Right cardiac atrium (tissue), 5 donors: ENCODE measurements at regions not wholly inside any gene's neighbourhood (a gene's known extent, or its start where the extent isn't known, plus 50 kb on each side); places are given as distances from the start of the nearest gene placed in this dataset.

ENCODE experiments used
- ATAC-seq, 2 donors: fragments of 200-7000 bp; cut with Tn5 transposase; one replicate each; pipeline versions ENCODE4 v1.8.0 to v1.9.1; 2020; ENCODE audit warnings: moderate library complexity in 2 of 2, mild to moderate bottlenecking in 1 of 2
- DNase-seq, 3 donors: peaks; one replicate each; pipeline ENCODE4 v3.0.0-alpha.2; 2020
- H3K27ac ChIP-seq: one replicate; pipeline ENCODE4 v1.5.1; 2013; ENCODE audit warnings: mild to moderate bottlenecking, low read length, control low read depth, moderate library complexity
- H3K27me3 ChIP-seq: one replicate; pipeline ENCODE4 v1.6.1; 2013; ENCODE audit not compliant: control insufficient read depth, insufficient read depth
- H3K4me1 ChIP-seq: one replicate; pipeline ENCODE4 v1.6.1; 2013; ENCODE audit warnings: low read length; ENCODE audit not compliant: control insufficient read depth, insufficient read depth
- H3K4me3 ChIP-seq: one replicate; pipeline ENCODE4 v1.5.1; 2013; ENCODE audit warnings: low read length, control low read depth
- H3K9me3 ChIP-seq: one replicate; pipeline ENCODE4 v1.6.1; 2013; ENCODE audit warnings: low read length; ENCODE audit not compliant: control insufficient read depth
- WGBS: extraction: QIAGEN DNeasy Blood & Tissue Kit; methylation state at CpG from one replicate; pipeline ENCODE4 v1.1.7; 2013; 5-methylcytosine and 5-hydroxymethylcytosine counted together
- intact Hi-C, 4 donors: fragments of 100-400 bp; cut with DNase I; formaldehyde crosslinking; loops; one replicate each; pipeline versions ENCODE4 v1.11.0 to v1.14.0; 2022 to 2023
- donor health status: healthy with polysubstance abuse.
- donor health status: DM: no; HTN: yes; CAD: no.
- donor health status: DM: no; HTN: no; CAD: no.
- donor health status: DM: no; HTN: yes; CAD: no; lungs with severe emphysema.
- donor health status: DM: yes; HTN: yes; CAD: no.

- H3K27me3 ChIP-seq, result no peaks in the 10 kb centered on the region
- no peaks in the 10 kb centered on the region for H3K9me3 ChIP-seq
- no peak overlapping the region for H3K4me3 ChIP-seq
- intact Hi-C loops, result no loop called here
- WGBS, result 95% methylated on average over 3 of the region's 3 CpGs
- ATAC-seq, result no peak
- peaks cover 3% of the 10 kb centered on the region for H3K4me1 ChIP-seq
- H3K27ac ChIP-seq, result no peak overlapping the region
- no peak for DNase-seq
These were observed 198.8 kb upstream of the S1PR3 start for GRCh38 chr9:88792502-88792901.

- WGBS, result 50% methylated on average over 5 of the region's 5 CpGs
- no peaks in the 10 kb centered on the region for H3K9me3 ChIP-seq
These were observed 197.2 kb upstream of the S1PR3 start for GRCh38 chr9:88794100-88794499.

GRCh38 chr9:88796947-88797346 lies 194.3 kb upstream of the S1PR3 start:
- intact Hi-C loops, result no loop called here
- H3K4me1 ChIP-seq, result peaks cover 7% of the 10 kb centered on the region
- H3K27me3 ChIP-seq, result no peaks in the 10 kb centered on the region
- DNase-seq, result no peak
- WGBS, result 98% methylated on average over 2 of the region's 2 CpGs
- no peak overlapping the region for H3K27ac ChIP-seq
- no peak for ATAC-seq
- no peak overlapping the region for H3K4me3 ChIP-seq
- no peaks in the 10 kb centered on the region for H3K9me3 ChIP-seq

More at GRCh38 chr9:88794100-88794499, 197.2 kb upstream of the S1PR3 start:
- Histone ChIP-seq H3K4me1 (peaks cover 3% of the 10 kb centered on the region), H3K27ac (no peak overlapping the region), H3K4me3 (no peak overlapping the region), H3K27me3 (no peaks in the 10 kb centered on the region)
- ATAC-seq, result no peak
- DNase-seq, result no peak
- intact Hi-C loops, result no loop called here

- H3K9me3 ChIP-seq, result no peaks in the 10 kb centered on the region
- no peak overlapping the region for H3K4me3 ChIP-seq
- no peak overlapping the region for H3K27ac ChIP-seq
- intact Hi-C loops, result no loop called here
- 99% methylated on average over 4 of the region's 4 CpGs for WGBS
- H3K4me1 ChIP-seq, result peaks cover 7% of the 10 kb centered on the region
- DNase-seq (no peak), ATAC-seq (no peak)
- no peaks in the 10 kb centered on the region for H3K27me3 ChIP-seq
These were observed 192.8 kb upstream of the S1PR3 start for GRCh38 chr9:88798476-88798875.

GRCh38 chr9:88799541-88800328 lies 191.5 kb upstream of the S1PR3 start:
- Histone ChIP-seq H3K27me3 (no peaks in the 10 kb centered on the region), H3K4me3 (no peak overlapping the region), H3K4me1 (peaks cover 6% of the 10 kb centered on the region), H3K27ac (no peak overlapping the region), H3K9me3 (no peaks in the 10 kb centered on the region)
- 55% methylated on average over 6 of the region's 6 CpGs for WGBS
- no peak for DNase-seq
- intact Hi-C loops, result no loop called here
- no peak for ATAC-seq

- intact Hi-C loops, result no loop called here
- 48% methylated on average over 3 of the region's 3 CpGs for WGBS
- DNase-seq, result no peak
- H3K4me3 ChIP-seq, result no peak overlapping the region
- peaks cover 6% of the 10 kb centered on the region for H3K4me1 ChIP-seq
- no peak overlapping the region for H3K27ac ChIP-seq
- no peaks in the 10 kb centered on the region for H3K27me3 ChIP-seq
- no peak for ATAC-seq
- no peaks in the 10 kb centered on the region for H3K9me3 ChIP-seq
These were observed 191.0 kb upstream of the S1PR3 start for GRCh38 chr9:88800329-88800682.

GRCh38 chr9:88801214-88801796 lies 190.0 kb upstream of the S1PR3 start:
- intact Hi-C loops, result no loop called here
- H3K9me3 ChIP-seq, result no peaks in the 10 kb centered on the region
- H3K4me1 ChIP-seq, result peaks cover 6% of the 10 kb centered on the region
- WGBS, result 86% methylated on average over 2 of the region's 2 CpGs
- H3K27me3 ChIP-seq, result no peaks in the 10 kb centered on the region
- ATAC-seq, result no peak
- H3K4me3 ChIP-seq, result no peak overlapping the region
- DNase-seq, result no peak
- H3K27ac ChIP-seq, result no peak overlapping the region

- intact Hi-C loops, result no loop called here
- DNase-seq, result no peak
- H3K4me3 ChIP-seq, result no peak overlapping the region
- H3K27me3 ChIP-seq, result no peaks in the 10 kb centered on the region
- no peaks in the 10 kb centered on the region for H3K9me3 ChIP-seq
- peaks cover 6% of the 10 kb centered on the region for H3K4me1 ChIP-seq
- 97% methylated on average over 5 of the region's 5 CpGs for WGBS
- ATAC-seq, result no peak
- H3K27ac ChIP-seq, result no peak overlapping the region
These were observed 188.7 kb upstream of the S1PR3 start for GRCh38 chr9:88802533-88802932.

GRCh38 chr9:88803546-88804253 lies 187.6 kb upstream of the S1PR3 start:
- intact Hi-C loops, result no loop called here
- Histone ChIP-seq H3K4me3 (no peak overlapping the region), H3K27me3 (no peaks in the 10 kb centered on the region), H3K9me3 (no peaks in the 10 kb centered on the region), H3K4me1 (peaks cover 6% of the 10 kb centered on the region), H3K27ac (no peak overlapping the region)
- DNase-seq (peak in 1 of 3 donors; percentile 44), ATAC-seq (no peak)
- 59% methylated on average over 4 of the region's 4 CpGs for WGBS

- H3K27ac ChIP-seq, result no peak overlapping the region
- no peaks in the 10 kb centered on the region for H3K9me3 ChIP-seq
- H3K27me3 ChIP-seq, result no peaks in the 10 kb centered on the region
- intact Hi-C loops, result no loop called here
- DNase-seq (no peak), ATAC-seq (no peak)
- WGBS, result 72% methylated on average over 2 of the region's 2 CpGs
- peaks cover 9% of the 10 kb centered on the region for H3K4me1 ChIP-seq
- H3K4me3 ChIP-seq, result no peak overlapping the region
These were observed 187.0 kb upstream of the S1PR3 start for GRCh38 chr9:88804254-88804596.

- intact Hi-C loops, result no loop called here
- no peak overlapping the region for H3K4me3 ChIP-seq
- ATAC-seq, result peak; percentile 50 to 58
- peaks cover 5% of the 10 kb centered on the region for H3K4me1 ChIP-seq
- peak overlapping the region; percentile 76 for H3K27ac ChIP-seq
- WGBS, result 60% methylated on average over 7 of the region's 7 CpGs
- no peaks in the 10 kb centered on the region for H3K9me3 ChIP-seq
- no peaks in the 10 kb centered on the region for H3K27me3 ChIP-seq
- DNase-seq, result no peak
These were observed 185.9 kb upstream of the S1PR3 start for GRCh38 chr9:88805217-88805943.
